Smooth muscle cell (in vitro differentiated cells): ENCODE measurements at regions not wholly inside any gene's neighbourhood (a gene's known extent, or its start where the extent isn't known, plus 50 kb on each side); places are given as distances from the start of the nearest gene placed in this dataset.

Experiments used
- DNase-seq: peaks from one replicate; lab custom pipeline; 2025; ENCODE audit not compliant: unreplicated experiment; lab: John Stamatoyannopoulos, UW
- H2AFZ ChIP-seq: fragments of 200-600 bp; sonication (generic); 2 replicates; pipeline ENCODE4 v1.6.0; 2016; ENCODE audit warnings: antibody characterized with exemption, low read depth, mild to moderate bottlenecking
- H3F3A ChIP-seq: fragments of 200-600 bp; sonication (generic); 2 replicates; pipeline ENCODE4 v1.6.0; 2017; ENCODE audit warnings: antibody characterized with exemption, low read depth
- H3K27ac ChIP-seq: fragments of 200-600 bp; sonication (generic); 2 replicates; pipeline ENCODE4 v1.5.1; 2016; ENCODE audit warnings: low read depth, mild to moderate bottlenecking
- H3K27me3 ChIP-seq: fragments of 200-600 bp; sonication (generic); 2 replicates; pipeline ENCODE4 v1.6.1; 2016; ENCODE audit warnings: low read depth, mild to moderate bottlenecking
- H3K36me3 ChIP-seq: fragments of 200-600 bp; sonication (generic); 2 replicates; pipeline ENCODE4 v1.5.1; 2016; ENCODE audit warnings: low read depth
- H3K4me1 ChIP-seq: fragments of 200-600 bp; sonication (generic); 2 replicates; pipeline ENCODE4 v1.5.1; 2016; ENCODE audit warnings: low read depth
- H3K4me2 ChIP-seq: fragments of 200-600 bp; sonication (generic); 2 replicates; pipeline ENCODE4 v1.6.0; 2016; ENCODE audit warnings: mild to moderate bottlenecking
- H3K4me3 ChIP-seq: fragments of 200-600 bp; sonication (generic); 2 replicates; pipeline ENCODE4 v1.5.1; 2016; ENCODE audit warnings: mild to moderate bottlenecking
- H3K79me2 ChIP-seq: fragments of 200-600 bp; sonication (generic); 2 replicates; pipeline ENCODE4 v1.6.0; 2016; ENCODE audit warnings: low read depth, mild to moderate bottlenecking
- H3K9ac ChIP-seq: fragments of 200-600 bp; sonication (generic); 2 replicates; pipeline ENCODE4 v1.6.0; 2016; ENCODE audit warnings: low read depth
- H3K9me3 ChIP-seq: fragments of 200-600 bp; sonication (generic); replicated peaks from 2 replicates; pipeline ENCODE4 v1.5.1; 2016; ENCODE audit warnings: low read depth
- H4K20me1 ChIP-seq: fragments of 200-600 bp; sonication (generic); 2 replicates; pipeline ENCODE4 v1.6.0; 2016; ENCODE audit warnings: low read depth
- WGBS: methylation state at CpG from one replicate; pipeline ENCODE4 v1.1.7; 2016; ENCODE audit warnings: low lambda C conversion rate; 5-methylcytosine and 5-hydroxymethylcytosine counted together
- TF ChIP-seq, protein P1 (sequence below): fragments of 200-600 bp; sonication (generic); IDR thresholded peaks from 2 replicates; pipeline ENCODE4 v1.5.1; 2017; ENCODE audit warnings: borderline replicate concordance, mild to moderate bottlenecking, antibody characterized with exemption; ENCODE audit not compliant: insufficient read depth, poor library complexity, severe bottlenecking

GRCh38 chr20:50439539-50440453 is 70.4 kb upstream of the PTPN1 start:
- Histone ChIP-seq H3K27me3 (no peaks in the 10 kb centered on the region), H3K4me3 (no peak overlapping the region), H3F3A (peaks cover 13% of the 10 kb centered on the region), H3K36me3 (no peaks in the 10 kb centered on the region), H4K20me1 (no peaks in the 10 kb centered on the region), H3K27ac (peak overlapping the region; percentile 98), H3K4me1 (no peaks in the 10 kb centered on the region), H3K9me3 (no peaks in the 10 kb centered on the region), H2AFZ (no peak overlapping the region), H3K79me2 (no peaks in the 10 kb centered on the region), H3K9ac (peak overlapping the region; percentile 37), H3K4me2 (no peak overlapping the region)
- WGBS, result 93% methylated on average over 7 of the region's 7 CpGs
- TF ChIP-seq, protein P1, sequence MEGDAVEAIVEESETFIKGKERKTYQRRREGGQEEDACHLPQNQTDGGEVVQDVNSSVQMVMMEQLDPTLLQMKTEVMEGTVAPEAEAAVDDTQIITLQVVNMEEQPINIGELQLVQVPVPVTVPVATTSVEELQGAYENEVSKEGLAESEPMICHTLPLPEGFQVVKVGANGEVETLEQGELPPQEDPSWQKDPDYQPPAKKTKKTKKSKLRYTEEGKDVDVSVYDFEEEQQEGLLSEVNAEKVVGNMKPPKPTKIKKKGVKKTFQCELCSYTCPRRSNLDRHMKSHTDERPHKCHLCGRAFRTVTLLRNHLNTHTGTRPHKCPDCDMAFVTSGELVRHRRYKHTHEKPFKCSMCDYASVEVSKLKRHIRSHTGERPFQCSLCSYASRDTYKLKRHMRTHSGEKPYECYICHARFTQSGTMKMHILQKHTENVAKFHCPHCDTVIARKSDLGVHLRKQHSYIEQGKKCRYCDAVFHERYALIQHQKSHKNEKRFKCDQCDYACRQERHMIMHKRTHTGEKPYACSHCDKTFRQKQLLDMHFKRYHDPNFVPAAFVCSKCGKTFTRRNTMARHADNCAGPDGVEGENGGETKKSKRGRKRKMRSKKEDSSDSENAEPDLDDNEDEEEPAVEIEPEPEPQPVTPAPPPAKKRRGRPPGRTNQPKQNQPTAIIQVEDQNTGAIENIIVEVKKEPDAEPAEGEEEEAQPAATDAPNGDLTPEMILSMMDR, result no peak
- no peak for DNase-seq

DNA sequence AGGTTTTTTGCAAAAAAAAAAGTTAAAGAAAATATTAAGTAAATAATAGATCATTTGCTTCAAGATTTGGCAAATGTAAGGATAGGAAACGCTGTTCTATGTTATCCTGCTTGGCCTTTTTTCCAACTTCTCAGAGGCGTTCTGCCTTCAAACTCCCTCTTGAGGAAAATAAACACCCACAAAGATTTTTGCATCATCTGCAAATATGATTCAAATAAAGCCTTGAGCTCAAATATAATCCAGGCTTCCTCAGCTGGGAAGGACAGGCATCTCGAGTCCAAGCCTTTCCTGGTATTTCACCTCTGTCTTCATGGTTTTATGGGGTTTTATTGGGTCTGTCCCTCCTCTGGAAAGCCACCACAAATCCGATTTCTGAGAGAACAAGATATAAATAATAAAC is 67.7 kb upstream of the PTPN1 start:
- H2AFZ ChIP-seq, result no peak overlapping the region
- peak overlapping the region; percentile 39 for H3K9ac ChIP-seq
- H4K20me1 ChIP-seq, result no peaks in the 10 kb centered on the region
- DNase-seq, result no peak
- H3K79me2 ChIP-seq, result no peaks in the 10 kb centered on the region
- WGBS, result 21% methylated on average over 4 of the region's 4 CpGs
- peaks cover 13% of the 10 kb centered on the region for H3F3A ChIP-seq
- H3K27me3 ChIP-seq, result no peaks in the 10 kb centered on the region
- H3K4me2 ChIP-seq, result peak overlapping the region; percentile 72
- no peaks in the 10 kb centered on the region for H3K9me3 ChIP-seq
- no peaks in the 10 kb centered on the region for H3K4me1 ChIP-seq
- TF ChIP-seq, protein P1, result no peak
- no peaks in the 10 kb centered on the region for H3K36me3 ChIP-seq
- peak overlapping the region; percentile 98 for H3K27ac ChIP-seq
- H3K4me3 ChIP-seq, result no peak overlapping the region

DNA sequence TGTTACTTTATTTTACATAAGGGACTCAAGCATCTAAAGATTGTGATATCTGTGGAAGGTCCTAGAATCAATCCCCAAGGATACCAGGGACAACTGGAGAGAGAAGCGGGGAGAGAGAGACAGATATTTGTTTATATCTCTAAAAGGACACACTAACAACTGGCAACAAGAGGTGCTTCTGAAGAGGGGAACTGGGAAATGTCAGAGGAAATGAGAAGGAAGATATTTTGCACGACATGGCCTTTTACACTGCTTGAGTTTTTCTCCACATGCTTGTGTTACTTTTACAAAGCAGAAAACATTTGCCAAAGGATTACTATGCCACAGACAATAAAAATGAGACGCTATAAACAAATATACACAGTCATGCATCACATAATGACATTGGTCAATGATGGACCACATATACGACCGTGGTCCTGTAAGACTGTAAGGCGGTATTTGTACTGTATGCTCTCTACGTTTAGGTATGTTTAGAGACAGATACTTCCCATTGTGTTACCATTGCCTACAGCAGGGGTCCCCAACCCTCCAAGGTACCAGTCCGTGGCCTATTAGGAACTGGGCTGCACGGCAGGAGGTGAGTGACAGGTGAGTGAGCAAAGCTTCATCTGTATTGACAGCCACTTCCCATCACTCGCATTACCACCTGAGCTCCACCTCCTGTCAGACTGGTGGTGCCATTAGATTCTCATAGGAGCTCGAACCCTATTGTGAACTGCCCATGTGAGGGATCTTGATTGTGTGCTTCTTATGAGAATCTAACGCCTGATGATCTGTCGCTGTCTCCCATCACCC is 64.6 kb upstream of the PTPN1 start:
- Histone ChIP-seq H3F3A (peaks cover 3% of the 10 kb centered on the region), H3K36me3 (no peaks in the 10 kb centered on the region), H3K9me3 (no peaks in the 10 kb centered on the region), H3K79me2 (no peaks in the 10 kb centered on the region), H3K9ac (no peak overlapping the region), H3K27ac (peak overlapping the region; percentile 48), H3K4me3 (no peak overlapping the region), H3K27me3 (no peaks in the 10 kb centered on the region), H2AFZ (no peak overlapping the region), H4K20me1 (no peaks in the 10 kb centered on the region), H3K4me1 (no peaks in the 10 kb centered on the region), H3K4me2 (peak overlapping the region; percentile 24)
- 65% methylated on average over 13 of the region's 13 CpGs for WGBS
- TF ChIP-seq, protein P1, result no peak
- no peak for DNase-seq
